ENCODE measurements at regions not wholly inside any gene's neighbourhood (a gene's known extent, or its start where the extent isn't known, plus 50 kb on each side); places are given as distances from the start of the nearest gene placed in this dataset.

GRCh38 chr3:76811418-76811817 lies 228.5 kb upstream of the ROBO2 start:
- TF ChIP-seq POLR2AphosphoS5 (IDR thresholded peaks at IDR 0.05) (no peak), CTCF (IDR thresholded peaks at IDR 0.05) (no peak), EP300 (IDR thresholded peaks at IDR 0.05) (no peak)

All from esophagus muscularis mucosa (tissue), 4 donors.